Mesodermal cell (in vitro differentiated cells): ENCODE measurements at regions not wholly inside any gene's neighbourhood (a gene's known extent, or its start where the extent isn't known, plus 50 kb on each side); places are given as distances from the start of the nearest gene placed in this dataset.
A peak's percentile ranks its signal among the peaks of the same experiment; 100 is the strongest.

Source experiments
- H3K27ac ChIP-seq: 2 replicates; pipeline ENCODE4 v1.7.0; 2013; ENCODE audit warnings: mild to moderate bottlenecking, low read depth, low read length, moderate library complexity; ENCODE audit not compliant: severe bottlenecking
- H3K36me3 ChIP-seq: 2 replicates; pipeline ENCODE4 v1.7.1; 2013; ENCODE audit warnings: mild to moderate bottlenecking, low read length, moderate library complexity; ENCODE audit not compliant: control insufficient read depth, insufficient read depth
- H3K4me1 ChIP-seq: one replicate; pipeline ENCODE4 v1.7.1; 2013; ENCODE audit warnings: mild to moderate bottlenecking, low read length; ENCODE audit not compliant: insufficient read depth, control insufficient read depth, poor library complexity, severe bottlenecking
- H3K4me3 ChIP-seq: 2 replicates; pipeline ENCODE4 v1.7.0; 2013; ENCODE audit warnings: low read length, control low read depth, mild to moderate bottlenecking; ENCODE audit not compliant: insufficient read depth, poor library complexity, severe bottlenecking; ENCODE audit errors: extremely low read depth
- H3K9me3 ChIP-seq: 2 replicates; pipeline ENCODE4 v1.7.1; 2013; ENCODE audit warnings: mild to moderate bottlenecking, low read length, moderate library complexity; ENCODE audit not compliant: control insufficient read depth
- WGBS, 2 experiments: methylation state at CpG; one replicate each; pipeline ENCODE4 v1.1.5; 2013; ENCODE audit warnings: missing lambda C conversion rate in 2 of 2; ENCODE audit not compliant: insufficient coverage in 2 of 2; 5-methylcytosine and 5-hydroxymethylcytosine counted together

DNA sequence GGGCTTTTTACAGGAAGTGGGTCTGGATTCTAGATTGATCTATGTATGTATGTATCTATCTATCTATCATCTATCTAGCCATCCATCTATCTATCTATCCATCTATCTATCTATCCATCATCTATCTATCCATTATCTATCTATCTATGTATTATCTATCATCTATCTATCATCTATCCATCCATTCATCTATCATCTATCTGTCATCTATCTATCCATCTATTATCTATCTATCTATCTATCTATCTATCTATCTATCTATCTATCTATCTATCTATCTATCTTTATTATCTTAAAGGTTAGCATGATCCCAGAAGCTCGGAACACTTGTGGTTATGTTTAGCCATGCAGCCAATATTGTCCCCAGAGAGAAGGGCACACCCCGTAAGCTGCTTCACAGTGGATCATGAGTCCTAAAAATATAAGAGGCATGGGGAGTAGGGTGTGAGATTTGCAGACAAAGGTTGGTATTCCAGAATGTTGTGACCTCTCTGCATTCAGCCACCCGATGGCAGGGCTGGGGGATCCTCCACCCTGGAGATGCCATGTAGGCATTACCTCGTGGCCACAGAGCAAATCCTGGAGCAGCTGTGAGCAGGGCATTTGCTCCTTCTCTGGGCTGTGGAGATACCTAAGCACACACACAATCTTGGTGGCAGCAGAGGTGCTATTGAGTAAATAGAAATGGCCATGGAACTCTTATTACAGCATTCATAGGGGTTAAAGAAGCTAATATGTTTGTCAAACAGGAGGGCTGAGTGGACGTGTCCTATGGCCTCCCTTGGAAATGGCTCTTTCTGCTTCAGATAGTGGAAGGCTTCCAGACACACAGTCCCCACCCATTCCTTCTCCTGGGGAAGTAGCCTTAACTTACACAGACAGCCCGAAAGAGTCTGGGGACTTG lies 310.0 kb upstream of the TSHZ3 start:
- Histone ChIP-seq H3K36me3 (no peaks in the 10 kb centered on the region), H3K27ac (no peak overlapping the region), H3K4me3 (no peak overlapping the region), H3K4me1 (peaks cover 12% of the 10 kb centered on the region), H3K9me3 (no peaks in the 10 kb centered on the region)
- WGBS, 2 experiments: 90 to 91% methylated on average over 4 of the region's 6 CpGs

DNA sequence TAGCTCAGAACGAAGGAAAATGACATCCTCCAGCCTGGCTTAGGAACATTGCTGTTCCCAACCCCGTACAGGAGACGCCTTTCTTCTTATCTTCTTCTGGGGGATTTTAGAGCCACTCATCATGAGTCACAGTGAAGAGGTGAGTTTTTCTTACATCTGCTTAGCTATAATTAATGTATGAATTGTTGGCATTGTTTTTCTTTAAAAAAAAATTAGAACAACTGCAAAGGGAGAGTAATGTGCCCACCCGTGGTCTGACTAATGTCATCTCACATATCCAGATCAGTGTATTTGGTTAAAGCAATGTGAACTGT lies 310.6 kb upstream of the TSHZ3 start:
- H3K27ac ChIP-seq: no peak overlapping the region
- H3K9me3 ChIP-seq: no peaks in the 10 kb centered on the region
- no peaks in the 10 kb centered on the region for H3K36me3 ChIP-seq
- H3K4me3 ChIP-seq: no peak overlapping the region
- WGBS, 2 experiments: no CpG with 5 or more reads among the region's 4 CpGs
- H3K4me1 ChIP-seq: peaks cover 16% of the 10 kb centered on the region

DNA sequence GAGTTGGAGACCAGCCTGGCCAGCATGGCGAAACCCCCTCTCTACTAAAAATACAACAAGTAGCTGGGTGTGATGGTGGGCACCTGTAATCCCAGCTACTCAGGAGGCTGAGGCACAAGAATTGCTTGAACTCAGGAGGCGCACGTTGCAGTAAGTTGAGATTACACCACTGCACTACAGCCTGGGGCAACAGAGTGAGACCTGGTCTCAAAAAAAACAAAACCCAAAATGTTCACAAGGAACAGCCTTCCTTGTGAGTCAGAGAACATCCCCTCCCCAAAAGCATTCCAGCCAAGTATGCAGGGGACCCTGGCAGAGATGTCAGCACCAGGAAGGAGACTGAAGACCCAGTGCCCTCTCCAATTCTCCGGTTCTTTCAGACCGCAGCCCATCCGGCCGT lies 314.9 kb upstream of the TSHZ3 start:
- Histone ChIP-seq H3K36me3 (no peaks in the 10 kb centered on the region), H3K9me3 (no peaks in the 10 kb centered on the region), H3K4me1 (peaks cover 19% of the 10 kb centered on the region), H3K4me3 (no peak overlapping the region), H3K27ac (no peak overlapping the region)
- 74 to 93% methylated on average over 2 of the region's 7 CpGs for WGBS, 2 experiments

DNA sequence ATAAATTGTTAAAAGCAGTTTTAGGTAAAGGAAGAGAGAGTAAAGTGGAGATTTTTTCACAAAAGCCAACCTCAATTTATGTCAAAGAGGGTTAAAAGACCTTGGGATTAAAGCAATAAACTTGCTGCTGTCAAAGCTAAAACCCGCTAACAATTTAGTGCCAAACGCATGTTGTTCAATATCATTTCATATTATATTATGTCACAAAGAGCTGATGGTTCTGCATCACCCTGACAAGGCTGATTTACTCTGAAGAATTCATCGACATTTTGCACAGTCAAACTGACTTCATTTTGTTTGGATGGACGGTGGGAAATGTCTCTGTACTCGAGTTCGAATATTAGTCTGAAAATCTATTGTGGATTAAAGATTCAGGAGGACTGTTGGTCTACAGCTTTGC lies 315.8 kb upstream of the TSHZ3 start:
- 91 to 94% methylated on average over 4 of the region's 6 CpGs for WGBS, 2 experiments
- Histone ChIP-seq H3K4me3 (no peak overlapping the region), H3K4me1 (peaks cover 10% of the 10 kb centered on the region), H3K36me3 (no peaks in the 10 kb centered on the region), H3K27ac (no peak overlapping the region), H3K9me3 (no peaks in the 10 kb centered on the region)

DNA sequence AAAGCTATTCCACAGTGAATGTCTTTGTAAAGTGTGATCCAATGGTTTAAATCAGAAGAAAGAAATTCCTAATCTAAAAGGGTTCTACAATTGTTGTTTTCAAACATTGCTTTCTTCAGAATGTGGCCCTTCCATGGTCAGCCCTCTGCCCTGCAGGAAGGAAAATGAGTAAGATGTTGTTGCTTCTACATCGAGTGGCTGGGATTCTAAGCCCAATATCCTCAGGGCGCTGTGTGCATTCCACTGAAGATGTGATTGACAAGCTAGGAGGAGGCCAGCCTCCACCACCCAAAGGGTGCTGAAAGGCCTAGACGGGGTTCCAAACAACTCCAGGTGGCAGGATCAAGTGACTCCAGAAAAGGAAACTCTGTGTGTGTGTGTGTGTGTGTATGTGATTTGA lies 316.9 kb upstream of the TSHZ3 start:
- peaks cover 9% of the 10 kb centered on the region for H3K4me1 ChIP-seq
- H3K36me3 ChIP-seq: no peaks in the 10 kb centered on the region
- WGBS, 2 experiments: 72% methylated on average over 2 of the region's 3 CpGs; no CpG with 5 or more reads in 1 of the 2 experiments
- H3K9me3 ChIP-seq: no peaks in the 10 kb centered on the region
- H3K27ac ChIP-seq: no peak overlapping the region
- H3K4me3 ChIP-seq: no peak overlapping the region

DNA sequence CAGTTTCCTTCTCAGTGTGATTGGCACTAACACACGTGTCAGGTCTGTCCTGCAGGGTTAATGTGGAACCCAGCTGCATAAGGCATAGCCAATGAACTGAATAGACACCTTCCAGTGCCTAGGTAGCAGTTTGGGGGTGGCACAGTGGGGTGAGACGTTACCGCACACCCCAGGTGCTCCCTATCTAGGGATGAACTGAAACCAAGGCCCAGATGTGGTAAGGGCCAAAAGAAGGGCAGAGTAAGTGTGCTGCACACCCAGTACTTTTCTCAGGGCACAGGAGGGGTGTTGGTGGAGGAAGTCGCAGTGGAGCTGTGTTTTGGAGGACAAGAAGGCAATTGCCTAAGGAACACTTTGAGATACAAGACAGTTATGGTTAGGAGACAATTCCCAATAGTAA lies 317.9 kb upstream of the TSHZ3 start:
- H3K27ac ChIP-seq: no peak overlapping the region
- WGBS, 2 experiments: 93 to 96% methylated on average over 3 to 4 of the region's 4 CpGs
- no peaks in the 10 kb centered on the region for H3K9me3 ChIP-seq
- no peak overlapping the region for H3K4me3 ChIP-seq
- H3K36me3 ChIP-seq: no peaks in the 10 kb centered on the region
- peaks cover 10% of the 10 kb centered on the region for H3K4me1 ChIP-seq

DNA sequence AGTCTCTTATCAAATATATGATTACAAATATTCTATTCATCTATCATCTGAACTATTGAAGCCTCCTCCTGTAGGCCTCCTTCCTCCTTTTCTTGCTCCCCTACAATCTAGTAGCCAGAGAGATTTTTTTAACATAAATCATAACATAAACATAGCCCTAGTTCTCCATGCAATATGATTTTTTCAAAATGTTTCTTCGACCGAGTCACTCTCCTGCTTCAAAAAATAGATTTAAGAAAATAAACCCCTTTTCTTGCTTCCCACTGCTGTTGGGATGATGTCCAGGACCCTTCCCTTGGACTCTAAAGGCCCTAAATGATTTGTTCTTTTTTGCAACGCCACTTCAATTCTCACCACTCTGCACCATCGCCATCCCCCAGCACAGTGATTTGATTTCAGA lies 319.7 kb upstream of the TSHZ3 start:
- Histone ChIP-seq H3K9me3 (no peaks in the 10 kb centered on the region), H3K36me3 (no peaks in the 10 kb centered on the region), H3K4me1 (peaks cover 11% of the 10 kb centered on the region), H3K4me3 (no peak overlapping the region), H3K27ac (no peak overlapping the region)
- 89 to 93% methylated on average over 4 of the region's 4 CpGs for WGBS, 2 experiments

DNA sequence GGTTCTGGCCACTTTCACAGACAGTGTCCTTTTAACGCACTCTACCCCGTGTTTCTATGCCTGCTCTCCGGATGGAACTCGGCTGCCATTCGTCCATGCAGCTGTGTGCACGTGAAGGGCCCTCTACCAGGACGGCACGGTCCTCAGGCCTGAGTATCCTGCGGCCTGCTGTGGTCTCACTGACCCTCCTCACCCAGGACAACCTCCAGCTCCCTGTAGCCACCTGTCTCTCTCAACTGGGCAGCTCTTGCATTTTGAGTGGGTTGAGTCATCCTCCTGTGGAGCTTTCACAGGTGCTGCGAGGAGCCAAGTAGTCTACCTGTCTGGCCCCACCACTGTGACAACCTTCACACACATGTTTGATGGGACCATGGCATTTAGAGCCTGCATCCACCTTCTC lies 321.7 kb upstream of the TSHZ3 start:
- H3K4me1 ChIP-seq: peaks cover 25% of the 10 kb centered on the region
- H3K9me3 ChIP-seq: no peaks in the 10 kb centered on the region
- WGBS, 2 experiments: 96 to 97% methylated on average over 9 of the region's 10 CpGs
- H3K27ac ChIP-seq: no peak overlapping the region
- H3K4me3 ChIP-seq: no peak overlapping the region
- H3K36me3 ChIP-seq: no peaks in the 10 kb centered on the region

DNA sequence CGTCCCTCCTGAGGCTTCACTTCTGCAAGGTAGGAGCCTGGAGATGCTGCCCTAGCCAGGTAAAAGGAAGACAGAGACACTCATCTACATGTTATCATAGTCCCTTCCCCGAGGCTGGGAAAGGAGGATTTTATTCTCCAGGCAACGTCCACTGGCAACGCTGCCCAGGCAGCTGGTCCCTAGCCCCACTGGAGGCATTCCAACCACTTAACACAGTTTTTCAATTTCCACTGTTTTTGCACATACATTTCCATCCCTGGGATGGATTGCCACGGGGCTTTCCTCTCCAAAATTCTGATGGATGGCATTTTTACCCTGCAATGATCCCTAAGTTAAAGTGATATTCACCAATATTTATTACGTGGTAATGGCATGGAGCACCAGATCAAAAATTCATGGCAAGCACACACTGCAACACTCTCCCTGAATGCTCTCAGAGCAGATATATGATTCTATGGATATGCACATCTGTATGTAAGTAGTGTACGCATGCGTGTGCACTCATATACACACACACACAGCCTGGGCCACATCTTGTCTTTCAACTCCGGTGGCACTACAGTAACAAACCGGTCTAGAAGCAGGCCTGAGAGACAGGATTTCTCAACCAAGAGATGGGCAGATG lies 322.3 kb upstream of the TSHZ3 start:
- Histone ChIP-seq H3K4me3 (no peak overlapping the region), H3K9me3 (no peaks in the 10 kb centered on the region), H3K4me1 (peaks cover 29% of the 10 kb centered on the region), H3K27ac (no peak overlapping the region), H3K36me3 (no peaks in the 10 kb centered on the region)
- WGBS, 2 experiments: 81 to 88% methylated on average over 4 to 6 of the region's 10 CpGs

DNA sequence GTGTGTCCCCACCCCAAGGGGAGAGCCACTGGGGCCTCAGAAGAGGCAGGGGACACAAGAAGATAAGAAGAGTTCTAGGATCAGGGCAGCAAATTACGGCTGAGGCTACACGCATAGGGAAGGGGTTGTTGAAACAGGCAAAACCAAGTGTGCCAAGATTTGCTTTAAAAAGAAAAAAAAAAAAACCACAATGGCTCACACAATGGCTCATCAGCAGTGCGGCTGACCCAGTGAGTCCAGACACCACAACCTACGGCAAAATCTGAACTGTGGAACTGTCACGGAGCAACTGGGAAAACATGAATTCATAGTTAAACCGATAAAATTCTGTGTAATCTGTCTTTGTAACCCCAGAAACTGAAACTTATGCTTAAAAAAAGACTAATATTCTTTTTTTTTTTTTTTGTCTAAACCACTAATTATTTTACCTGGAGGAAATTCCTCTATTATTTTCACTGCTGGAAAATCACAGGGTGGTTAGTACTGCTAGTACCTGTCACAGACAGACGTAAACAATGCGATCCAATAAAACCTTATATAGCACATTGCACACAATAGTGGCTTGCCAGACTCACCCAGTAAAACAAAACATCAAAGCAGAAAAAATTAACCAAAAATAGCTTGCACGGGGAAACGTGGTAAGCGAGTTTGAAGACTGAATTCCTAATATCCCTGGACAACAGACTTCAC lies 325.4 kb upstream of the TSHZ3 start:
- peak overlapping the region; percentile 36 for H3K27ac ChIP-seq
- peaks cover 26% of the 10 kb centered on the region for H3K4me1 ChIP-seq
- no peaks in the 10 kb centered on the region for H3K9me3 ChIP-seq
- no peak overlapping the region for H3K4me3 ChIP-seq
- no peaks in the 10 kb centered on the region for H3K36me3 ChIP-seq
- WGBS, 2 experiments: 78 to 91% methylated on average over 8 to 10 of the region's 11 CpGs
